Esophagus squamous epithelium (tissue), 4 donors: ENCODE measurements at regions not wholly inside any gene's neighbourhood (a gene's known extent, or its start where the extent isn't known, plus 50 kb on each side); places are given as distances from the start of the nearest gene placed in this dataset.

Experiments
- POLR2A ChIP-seq, 4 donors: fragments of 450-650 bp; IDR thresholded peaks; one replicate each; pipeline ENCODE4 v1.6.1; 2017; ENCODE audit warnings: antibody characterized with exemption in 4 of 4, mild to moderate bottlenecking in 4 of 4, moderate library complexity in 3 of 4
- TF ChIP-seq, protein P1 (sequence below), 6 experiments: fragments of 450-650 bp in 4 of 6; fragments of 200-600 bp in 2 of 6; sonication (generic) in 2 of 6; IDR thresholded peaks; one replicate each; pipeline ENCODE4 v1.5.1; 2016 to 2019; ENCODE audit warnings: antibody characterized with exemption in 6 of 6, mild to moderate bottlenecking in 4 of 6, moderate library complexity in 4 of 6

DNA sequence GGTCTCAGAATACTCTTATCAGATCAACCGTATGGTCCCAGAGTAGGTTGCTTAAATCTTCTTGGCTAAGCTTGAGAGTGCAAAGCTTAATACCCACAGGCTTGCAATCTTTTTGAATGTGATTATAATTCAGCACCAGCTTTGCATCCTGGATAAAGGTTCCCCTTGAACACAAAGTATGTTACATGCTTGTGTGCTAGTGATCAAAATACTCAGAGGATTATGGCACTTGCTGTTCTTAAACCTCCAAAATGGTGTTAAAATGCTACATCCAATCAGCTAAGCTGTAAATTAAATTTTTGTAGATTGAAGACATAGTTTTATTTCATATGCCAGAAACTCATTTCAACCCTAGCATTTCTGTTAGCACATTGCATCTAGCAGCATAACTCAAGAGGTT lies 812.2 kb upstream of the TENM3 start:
- TF ChIP-seq, protein P1, sequence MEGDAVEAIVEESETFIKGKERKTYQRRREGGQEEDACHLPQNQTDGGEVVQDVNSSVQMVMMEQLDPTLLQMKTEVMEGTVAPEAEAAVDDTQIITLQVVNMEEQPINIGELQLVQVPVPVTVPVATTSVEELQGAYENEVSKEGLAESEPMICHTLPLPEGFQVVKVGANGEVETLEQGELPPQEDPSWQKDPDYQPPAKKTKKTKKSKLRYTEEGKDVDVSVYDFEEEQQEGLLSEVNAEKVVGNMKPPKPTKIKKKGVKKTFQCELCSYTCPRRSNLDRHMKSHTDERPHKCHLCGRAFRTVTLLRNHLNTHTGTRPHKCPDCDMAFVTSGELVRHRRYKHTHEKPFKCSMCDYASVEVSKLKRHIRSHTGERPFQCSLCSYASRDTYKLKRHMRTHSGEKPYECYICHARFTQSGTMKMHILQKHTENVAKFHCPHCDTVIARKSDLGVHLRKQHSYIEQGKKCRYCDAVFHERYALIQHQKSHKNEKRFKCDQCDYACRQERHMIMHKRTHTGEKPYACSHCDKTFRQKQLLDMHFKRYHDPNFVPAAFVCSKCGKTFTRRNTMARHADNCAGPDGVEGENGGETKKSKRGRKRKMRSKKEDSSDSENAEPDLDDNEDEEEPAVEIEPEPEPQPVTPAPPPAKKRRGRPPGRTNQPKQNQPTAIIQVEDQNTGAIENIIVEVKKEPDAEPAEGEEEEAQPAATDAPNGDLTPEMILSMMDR (IDR thresholded peaks at IDR 0.05): no peak
- TF ChIP-seq POLR2A (IDR thresholded peaks at IDR 0.05): no peak
